ENCODE measurements at regions not wholly inside any gene's neighbourhood (a gene's known extent, or its start where the extent isn't known, plus 50 kb on each side); places are given as distances from the start of the nearest gene placed in this dataset.

DNA sequence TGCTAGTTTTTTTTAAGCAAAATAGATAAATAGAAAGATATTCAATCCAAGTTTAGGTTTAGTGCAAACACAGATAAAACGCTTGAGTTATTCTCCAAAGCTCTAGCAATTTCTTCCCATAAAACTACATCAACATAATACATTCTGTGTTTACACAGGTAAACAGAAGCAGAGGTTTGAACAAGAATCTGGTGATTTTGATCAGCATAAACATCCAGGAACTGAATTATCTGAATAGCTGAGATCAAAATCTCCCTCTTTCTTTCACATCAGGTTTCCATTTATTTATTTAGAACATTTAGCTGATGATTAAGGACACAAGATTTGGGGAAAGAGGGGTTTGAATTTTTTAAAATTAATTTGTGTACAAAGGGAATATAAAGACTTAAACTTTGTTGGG is 1564.6 kb downstream of the MRPL39 start:
- TF ChIP-seq, protein P1, sequence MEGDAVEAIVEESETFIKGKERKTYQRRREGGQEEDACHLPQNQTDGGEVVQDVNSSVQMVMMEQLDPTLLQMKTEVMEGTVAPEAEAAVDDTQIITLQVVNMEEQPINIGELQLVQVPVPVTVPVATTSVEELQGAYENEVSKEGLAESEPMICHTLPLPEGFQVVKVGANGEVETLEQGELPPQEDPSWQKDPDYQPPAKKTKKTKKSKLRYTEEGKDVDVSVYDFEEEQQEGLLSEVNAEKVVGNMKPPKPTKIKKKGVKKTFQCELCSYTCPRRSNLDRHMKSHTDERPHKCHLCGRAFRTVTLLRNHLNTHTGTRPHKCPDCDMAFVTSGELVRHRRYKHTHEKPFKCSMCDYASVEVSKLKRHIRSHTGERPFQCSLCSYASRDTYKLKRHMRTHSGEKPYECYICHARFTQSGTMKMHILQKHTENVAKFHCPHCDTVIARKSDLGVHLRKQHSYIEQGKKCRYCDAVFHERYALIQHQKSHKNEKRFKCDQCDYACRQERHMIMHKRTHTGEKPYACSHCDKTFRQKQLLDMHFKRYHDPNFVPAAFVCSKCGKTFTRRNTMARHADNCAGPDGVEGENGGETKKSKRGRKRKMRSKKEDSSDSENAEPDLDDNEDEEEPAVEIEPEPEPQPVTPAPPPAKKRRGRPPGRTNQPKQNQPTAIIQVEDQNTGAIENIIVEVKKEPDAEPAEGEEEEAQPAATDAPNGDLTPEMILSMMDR (IDR thresholded peaks at IDR 0.05; ENCODE audit: poor library complexity, severe bottlenecking), result no peak
- peaks cover 6% of the 10 kb centered on the region for H3K27me3 ChIP-seq (ENCODE audit: insufficient read depth, poor library complexity, severe bottlenecking)
- DNase-seq (ENCODE audit: low spot score), result no peak
- no peaks in the 10 kb centered on the region for H3K9me3 ChIP-seq (ENCODE audit: severe bottlenecking)
- no peak overlapping the region for H3K27ac ChIP-seq (ENCODE audit: poor library complexity, severe bottlenecking)
- H3K4me1 ChIP-seq (ENCODE audit: insufficient read depth, poor library complexity, severe bottlenecking), result no peaks in the 10 kb centered on the region
- H3K4me3 ChIP-seq (ENCODE audit: severe bottlenecking), result no peak overlapping the region
- H3K36me3 ChIP-seq (ENCODE audit: low read depth), result no peaks in the 10 kb centered on the region
- no peak for ATAC-seq (ENCODE audit: low read depth)

DNA sequence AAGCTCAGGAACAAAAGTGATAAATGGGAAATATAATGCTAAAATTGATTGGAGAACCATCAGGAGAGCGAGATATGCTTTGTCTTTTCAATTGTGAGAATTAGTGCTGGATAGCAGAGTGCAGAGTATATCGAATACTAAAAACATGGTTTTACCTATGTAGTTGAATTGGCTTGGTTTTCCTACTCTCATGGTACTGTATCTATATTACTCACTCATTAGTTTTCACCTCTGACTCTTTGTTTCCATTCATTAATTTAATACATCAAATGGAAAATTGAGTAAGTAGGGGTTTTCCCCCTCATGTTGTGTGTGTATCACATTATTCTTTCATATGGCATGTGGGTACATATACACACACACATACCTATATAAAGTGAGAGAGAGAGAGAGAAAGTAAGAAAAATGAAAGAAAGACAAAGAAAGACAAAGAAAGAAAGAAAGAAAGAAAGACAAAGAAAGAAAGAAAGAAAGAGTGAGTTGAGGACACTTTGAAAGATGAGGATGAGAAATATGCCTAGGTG is 1574.5 kb downstream of the MRPL39 start:
- ATAC-seq (ENCODE audit: low read depth) (no peak), DNase-seq (ENCODE audit: low spot score) (no peak)
- no peaks in the 10 kb centered on the region for H3K36me3 ChIP-seq (ENCODE audit: low read depth)
- H3K9me3 ChIP-seq (ENCODE audit: severe bottlenecking), result no peaks in the 10 kb centered on the region
- no peak overlapping the region for H3K27ac ChIP-seq (ENCODE audit: poor library complexity, severe bottlenecking)
- H3K4me1 ChIP-seq (ENCODE audit: insufficient read depth, poor library complexity, severe bottlenecking), result no peaks in the 10 kb centered on the region
- peaks cover 10% of the 10 kb centered on the region for H3K27me3 ChIP-seq (ENCODE audit: insufficient read depth, poor library complexity, severe bottlenecking)
- no peak overlapping the region for H3K4me3 ChIP-seq (ENCODE audit: severe bottlenecking)
- TF ChIP-seq, protein P1 (IDR thresholded peaks at IDR 0.05; ENCODE audit: poor library complexity, severe bottlenecking), result no peak

DNA sequence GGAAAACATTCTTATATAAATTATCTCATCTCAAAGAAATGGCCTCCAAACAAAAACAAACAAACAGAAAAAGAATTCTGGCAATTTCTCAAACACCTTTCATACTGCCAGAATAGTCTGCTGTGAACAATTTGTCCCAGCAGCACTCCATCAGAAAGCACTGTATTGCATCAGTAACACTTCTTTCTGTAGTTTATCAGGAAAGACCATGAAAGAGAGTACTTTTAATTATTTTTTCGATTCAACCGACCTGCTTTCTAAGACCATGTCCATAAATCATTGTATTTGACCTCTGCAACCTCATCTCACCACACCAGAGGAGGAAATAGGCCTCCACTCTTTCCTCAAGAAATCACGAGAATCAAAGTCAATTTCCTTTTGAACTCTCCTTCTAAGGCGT is 1579.9 kb downstream of the MRPL39 start:
- TF ChIP-seq, protein P1 (IDR thresholded peaks at IDR 0.05; ENCODE audit: poor library complexity, severe bottlenecking), result no peak
- Histone ChIP-seq H3K4me3 (ENCODE audit: severe bottlenecking) (no peak overlapping the region), H3K9me3 (ENCODE audit: severe bottlenecking) (no peaks in the 10 kb centered on the region), H3K27ac (ENCODE audit: poor library complexity, severe bottlenecking) (no peak overlapping the region), H3K27me3 (ENCODE audit: insufficient read depth, poor library complexity, severe bottlenecking) (peaks cover 6% of the 10 kb centered on the region), H3K4me1 (ENCODE audit: insufficient read depth, poor library complexity, severe bottlenecking) (no peaks in the 10 kb centered on the region), H3K36me3 (ENCODE audit: low read depth) (no peaks in the 10 kb centered on the region)
- DNase-seq (ENCODE audit: low spot score), result no peak
- ATAC-seq (ENCODE audit: low read depth), result no peak

DNA sequence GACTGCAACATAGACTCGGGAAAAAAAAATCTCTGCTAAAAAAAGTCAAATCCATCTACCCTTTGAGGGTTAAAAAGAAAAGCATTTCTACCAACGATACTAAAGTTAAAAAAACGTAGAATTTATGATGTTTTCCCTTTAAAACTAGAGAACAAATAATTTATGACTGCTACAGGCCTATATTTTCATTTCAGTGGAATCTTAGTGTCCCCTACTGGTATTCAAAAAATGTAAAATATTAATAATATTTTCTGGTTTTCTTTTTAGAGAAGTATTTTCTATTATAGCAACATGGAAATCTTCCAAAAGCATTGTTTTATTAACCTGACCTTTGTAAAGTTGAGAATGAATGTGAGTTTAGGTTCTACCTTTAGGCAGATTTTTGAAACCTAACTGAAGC is 1582.2 kb downstream of the MRPL39 start:
- TF ChIP-seq, protein P1 (IDR thresholded peaks at IDR 0.05; ENCODE audit: poor library complexity, severe bottlenecking), result no peak
- H3K4me3 ChIP-seq (ENCODE audit: severe bottlenecking), result no peak overlapping the region
- ATAC-seq (ENCODE audit: low read depth), result no peak

DNA sequence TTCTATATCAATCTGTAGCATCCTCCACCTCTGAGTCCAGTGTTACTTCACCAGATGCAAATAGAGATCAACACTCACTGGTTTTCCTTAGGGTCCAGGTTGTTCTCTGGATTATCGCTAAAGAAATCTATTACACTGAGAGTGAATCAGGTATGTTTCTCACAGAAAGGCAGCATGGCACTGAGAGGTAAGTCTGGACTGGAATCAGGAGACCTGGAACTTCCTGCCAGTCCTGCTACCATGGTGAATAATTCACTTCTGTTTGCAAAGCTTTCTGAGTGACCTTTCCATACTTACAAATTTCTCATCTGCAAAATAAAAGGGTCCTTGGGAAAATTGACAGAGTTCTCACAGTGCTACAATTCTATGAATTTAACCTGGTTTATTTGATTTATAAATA is 1583.3 kb downstream of the MRPL39 start:
- TF ChIP-seq, protein P1 (IDR thresholded peaks at IDR 0.05; ENCODE audit: poor library complexity, severe bottlenecking), result no peak
- DNase-seq (ENCODE audit: low spot score) (no peak), ATAC-seq (ENCODE audit: low read depth) (no peak)
- no peaks in the 10 kb centered on the region for H3K36me3 ChIP-seq (ENCODE audit: low read depth)
- H3K9me3 ChIP-seq (ENCODE audit: severe bottlenecking), result no peaks in the 10 kb centered on the region
- H3K4me3 ChIP-seq (ENCODE audit: severe bottlenecking), result no peak overlapping the region
- no peaks in the 10 kb centered on the region for H3K4me1 ChIP-seq (ENCODE audit: insufficient read depth, poor library complexity, severe bottlenecking)
- no peaks in the 10 kb centered on the region for H3K27me3 ChIP-seq (ENCODE audit: insufficient read depth, poor library complexity, severe bottlenecking)
- no peak overlapping the region for H3K27ac ChIP-seq (ENCODE audit: poor library complexity, severe bottlenecking)

More for the DNA sequence above, 1582.2 kb downstream of the MRPL39 start:
- DNase-seq (ENCODE audit: low spot score), result no peak
- H3K36me3 ChIP-seq (ENCODE audit: low read depth), result no peaks in the 10 kb centered on the region
- no peaks in the 10 kb centered on the region for H3K4me1 ChIP-seq (ENCODE audit: insufficient read depth, poor library complexity, severe bottlenecking)
- H3K27me3 ChIP-seq (ENCODE audit: insufficient read depth, poor library complexity, severe bottlenecking), result no peaks in the 10 kb centered on the region
- H3K27ac ChIP-seq (ENCODE audit: poor library complexity, severe bottlenecking), result no peak overlapping the region
- no peaks in the 10 kb centered on the region for H3K9me3 ChIP-seq (ENCODE audit: severe bottlenecking)

Measured in RWPE2 (cell line).